HepG2 (cell line): ENCODE measurements at regions not wholly inside any gene's neighbourhood (a gene's known extent, or its start where the extent isn't known, plus 50 kb on each side); places are given as distances from the start of the nearest gene placed in this dataset.

Experiments
- ARID4A ChIP-seq: sonication (generic); formaldehyde crosslinking; IDR thresholded peaks from 2 replicates; pipeline ENCODE4 v1.5.0; 2020; ENCODE audit warnings: mild to moderate bottlenecking, missing genetic modification reagents, borderline replicate concordance
- ATF1 ChIP-seq: IDR thresholded peaks from 2 replicates; pipeline ENCODE4 v1.6.1; 2016; ENCODE audit warnings: mild to moderate bottlenecking, control low read depth
- BCL6 ChIP-seq: IDR thresholded peaks from 2 replicates; pipeline ENCODE4 v1.6.1; 2016; ENCODE audit warnings: missing genetic modification reagents, missing compliant biosample characterization
- BRCA1 ChIP-seq: sonication (generic); formaldehyde crosslinking; IDR thresholded peaks from 2 replicates; pipeline ENCODE4 v1.4.0; 2020; ENCODE audit warnings: missing genetic modification reagents
- CEBPB ChIP-seq: IDR thresholded peaks from 2 replicates; pipeline ENCODE4 v1.6.1; 2011; ENCODE audit warnings: low read depth, low read length, improper control_type of control experiment, borderline replicate concordance
- FUBP1 ChIP-seq: sonication (generic); formaldehyde crosslinking; IDR thresholded peaks from 2 replicates; pipeline ENCODE4 v1.5.1; 2020; ENCODE audit warnings: missing genetic modification reagents, mild to moderate bottlenecking, borderline replicate concordance
- JARID2 ChIP-seq: sonication (generic); formaldehyde crosslinking; IDR thresholded peaks from 2 replicates; pipeline ENCODE4 v1.8.1; 2023; ENCODE audit warnings: missing genetic modification reagents, inconsistent platforms; ENCODE audit not compliant: insufficient replicate concordance
- KLF15 ChIP-seq: sonication (generic); formaldehyde crosslinking; IDR thresholded peaks from 2 replicates; pipeline ENCODE4 v1.8.1; 2023; ENCODE audit warnings: borderline replicate concordance, mild to moderate bottlenecking, inconsistent platforms, missing genetic modification reagents, mixed read lengths
- MBNL3 ChIP-seq: fragments of 250-450 bp; sonication (Bioruptor Pico); conservative IDR thresholded peaks from 2 replicates; pipeline ENCODE4 v1.8.0; 2022; ENCODE audit warnings: mild to moderate bottlenecking, inconsistent platforms
- MED1 ChIP-seq: sonication (generic); formaldehyde crosslinking; IDR thresholded peaks from 2 replicates; pipeline ENCODE4 v1.4.0; 2020; ENCODE audit warnings: missing genetic modification reagents
- MYC ChIP-seq: sonication (generic); formaldehyde crosslinking; IDR thresholded peaks from 2 replicates; pipeline ENCODE4 v1.9.0; 2021; ENCODE audit warnings: missing genetic modification reagents, borderline replicate concordance
- PTBP1 ChIP-seq: fragments of 200-400 bp; formaldehyde crosslinking; IDR thresholded peaks from 2 replicates; pipeline ENCODE4 v1.6.1; 2018; ENCODE audit warnings: low read length, low read depth; ENCODE audit not compliant: poor library complexity, severe bottlenecking
- SRF ChIP-seq: IDR thresholded peaks from 2 replicates; pipeline ENCODE4 v1.6.1; 2011; ENCODE audit warnings: mild to moderate bottlenecking, low read depth, low read length, moderate library complexity
- SSRP1 ChIP-seq: IDR thresholded peaks from 2 replicates; pipeline ENCODE4 v1.6.1; 2016; ENCODE audit warnings: control low read depth
- TBX3 ChIP-seq: fragments of 450-650 bp; IDR thresholded peaks from 2 replicates; pipeline ENCODE4 v1.6.1; 2017; ENCODE audit warnings: antibody characterized with exemption, mild to moderate bottlenecking, inconsistent platforms, borderline replicate concordance
- THAP11 ChIP-seq: IDR thresholded peaks from 2 replicates; pipeline ENCODE4 v1.6.1; 2016; ENCODE audit warnings: missing biosample characterization, missing genetic modification reagents
- XBP1 ChIP-seq: sonication (generic); formaldehyde crosslinking; IDR thresholded peaks from 2 replicates; pipeline ENCODE4 v1.5.0; 2020; ENCODE audit warnings: missing genetic modification reagents
- ZBTB20 ChIP-seq: sonication (generic); formaldehyde crosslinking; IDR thresholded peaks from 2 replicates; pipeline ENCODE4 v1.8.1; 2023; ENCODE audit warnings: missing genetic modification reagents, low read depth, mild to moderate bottlenecking, borderline replicate concordance
- ZBTB8A ChIP-seq: sonication (generic); formaldehyde crosslinking; IDR thresholded peaks from 2 replicates; pipeline ENCODE4 v1.4.0; 2020; ENCODE audit warnings: mild to moderate bottlenecking, low read depth, missing genetic modification reagents, borderline replicate concordance
- ZFP41 ChIP-seq: sonication (generic); formaldehyde crosslinking; IDR thresholded peaks from 2 replicates; pipeline ENCODE4 v1.4.0; 2020; ENCODE audit warnings: mild to moderate bottlenecking, missing genetic modification reagents, borderline replicate concordance
- ZNF292 ChIP-seq: sonication (generic); formaldehyde crosslinking; IDR thresholded peaks from 2 replicates; pipeline ENCODE4 v1.8.1; 2022; ENCODE audit warnings: mild to moderate bottlenecking, low read depth, missing genetic modification reagents, borderline replicate concordance
- ZNF510 ChIP-seq: sonication (generic); formaldehyde crosslinking; IDR thresholded peaks from 2 replicates; pipeline ENCODE4 v1.4.0; 2020; ENCODE audit warnings: low read depth, mild to moderate bottlenecking, missing genetic modification reagents
- ZNF782 ChIP-seq: sonication (generic); formaldehyde crosslinking; IDR thresholded peaks from 2 replicates; pipeline ENCODE4 v1.4.0; 2020; ENCODE audit warnings: missing genetic modification reagents, mild to moderate bottlenecking, borderline replicate concordance

- peak; percentile 91 for TF ChIP-seq ARID4A
- TF ChIP-seq CEBPB, result peak; percentile 76
- 0 out of 2 replicates have a peak, but pooled peaks have one; percentile 40 for TF ChIP-seq FUBP1
- TF ChIP-seq SSRP1 (CRISPR knock-in tag), result peak; percentile 60; the same call in 1 of the 2 replicates
- TF ChIP-seq ZNF292 (CRISPR knock-in tag), result peak; percentile 99
- TF ChIP-seq XBP1 (CRISPR knock-in tag), result peak; percentile 53; the same call in 1 of the 2 replicates
- TF ChIP-seq ZNF510 (CRISPR knock-in tag), result peak; percentile 96
- peak; percentile 99 for TF ChIP-seq BCL6
- peak; percentile 100 for TF ChIP-seq MED1
- no peak for TF ChIP-seq BRCA1 (CRISPR knock-in tag)
- no peak for TF ChIP-seq MBNL3 (CRISPR knock-in tag)
- TF ChIP-seq ZBTB20, result peak; percentile 98
- peak; percentile 57; the same call in 1 of the 2 replicates for TF ChIP-seq ZFP41 (CRISPR knock-in tag)
- TF ChIP-seq THAP11 (CRISPR knock-in tag), result peak; percentile 84
- peak; percentile 80 for TF ChIP-seq ZNF782 (CRISPR knock-in tag)
- peak; percentile 46; the same call in 1 of the 2 replicates for TF ChIP-seq ZBTB8A (CRISPR knock-in tag)
- no peak for TF ChIP-seq KLF15 (CRISPR knock-in tag)
- peak; percentile 97 for TF ChIP-seq TBX3
- peak; percentile 98 for TF ChIP-seq MYC
- no peak for TF ChIP-seq PTBP1
- TF ChIP-seq SRF, result no peak
- TF ChIP-seq JARID2 (CRISPR knock-in tag), result peak; percentile 71
- peak; percentile 82 for TF ChIP-seq ATF1
These were observed 265.5 kb downstream of the PARN start (continued) for GRCh38 chr16:14364386-14365199.
